ENCODE measurements at regions not wholly inside any gene's neighbourhood (a gene's known extent, or its start where the extent isn't known, plus 50 kb on each side); places are given as distances from the start of the nearest gene placed in this dataset.

- DNase-seq (ENCODE audit: low read depth in 2 of 2, low spot score in 1 of 2), result no peak
These were observed 206.6 kb downstream of the UACA start for GRCh38 chr15:70556779-70557178.

- DNase-seq (ENCODE audit: low read depth in 2 of 2, low spot score in 1 of 2), result no peak
These were observed 207.1 kb downstream of the UACA start for GRCh38 chr15:70556151-70556741.

- no peak for DNase-seq (ENCODE audit: low read depth in 2 of 2, low spot score in 1 of 2)
These were observed 207.6 kb downstream of the UACA start for GRCh38 chr15:70555713-70556112.

GRCh38 chr15:70547846-70548487, 215.4 kb downstream of the UACA start:
- DNase-seq (ENCODE audit: low read depth in 2 of 2, low spot score in 1 of 2), result no peak

GRCh38 chr15:70545526-70545925, 217.8 kb downstream of the UACA start:
- no peak for DNase-seq (ENCODE audit: low read depth in 2 of 2, low spot score in 1 of 2)

GRCh38 chr15:70541511-70541910, 221.8 kb downstream of the UACA start:
- no peak for DNase-seq (ENCODE audit: low read depth in 2 of 2, low spot score in 1 of 2)

- DNase-seq (ENCODE audit: low read depth in 2 of 2, low spot score in 1 of 2), result no peak
These were observed 223.3 kb downstream of the UACA start for GRCh38 chr15:70539912-70540530.

GRCh38 chr15:70539409-70539808, 223.9 kb downstream of the UACA start:
- DNase-seq (ENCODE audit: low read depth in 2 of 2, low spot score in 1 of 2), result no peak

- no peak for DNase-seq (ENCODE audit: low read depth in 2 of 2, low spot score in 1 of 2)
These were observed 225.1 kb downstream of the UACA start for GRCh38 chr15:70538278-70538677.

- DNase-seq (ENCODE audit: low read depth in 2 of 2, low spot score in 1 of 2), result no peak
These were observed 227.4 kb downstream of the UACA start for GRCh38 chr15:70535955-70536338.

- DNase-seq (ENCODE audit: low read depth in 2 of 2, low spot score in 1 of 2), result no peak
These were observed 228.0 kb downstream of the UACA start for GRCh38 chr15:70535071-70535954.

GRCh38 chr15:70533931-70534742, 229.2 kb downstream of the UACA start:
- no peak for DNase-seq (ENCODE audit: low read depth in 2 of 2, low spot score in 1 of 2)

GRCh38 chr15:70532531-70533186, 230.7 kb downstream of the UACA start:
- no peak for DNase-seq (ENCODE audit: low read depth in 2 of 2, low spot score in 1 of 2)

- no peak for DNase-seq (ENCODE audit: low read depth in 2 of 2, low spot score in 1 of 2)
These were observed 231.8 kb downstream of the UACA start for GRCh38 chr15:70531576-70531975.

GRCh38 chr15:70530906-70531305, 232.5 kb downstream of the UACA start:
- DNase-seq (ENCODE audit: low read depth in 2 of 2, low spot score in 1 of 2), result no peak

- no peak for DNase-seq (ENCODE audit: low read depth in 2 of 2, low spot score in 1 of 2)
These were observed 232.9 kb downstream of the UACA start for GRCh38 chr15:70530503-70530902.

GRCh38 chr15:70530017-70530499, 233.3 kb downstream of the UACA start:
- no peak for DNase-seq (ENCODE audit: low read depth in 2 of 2, low spot score in 1 of 2)

GRCh38 chr15:70528816-70529215, 234.5 kb downstream of the UACA start:
- DNase-seq (ENCODE audit: low read depth in 2 of 2, low spot score in 1 of 2), result no peak

GRCh38 chr15:70528270-70528706, 235.1 kb downstream of the UACA start:
- DNase-seq (ENCODE audit: low read depth in 2 of 2, low spot score in 1 of 2), result no peak

- DNase-seq (ENCODE audit: low read depth in 2 of 2, low spot score in 1 of 2), result no peak
These were observed 236.4 kb downstream of the UACA start for GRCh38 chr15:70526974-70527325.
